CD4-positive, alpha-beta T cell treated with Interferon alpha-2 for 1 hour (primary cell): ENCODE measurements at regions not wholly inside any gene's neighbourhood (a gene's known extent, or its start where the extent isn't known, plus 50 kb on each side); places are given as distances from the start of the nearest gene placed in this dataset.

ENCODE experiments used
- DNase-seq, 2 donors: peaks; one replicate each; pipeline ENCODE4 v3.0.0-alpha.2; 2020 to 2022

DNA sequence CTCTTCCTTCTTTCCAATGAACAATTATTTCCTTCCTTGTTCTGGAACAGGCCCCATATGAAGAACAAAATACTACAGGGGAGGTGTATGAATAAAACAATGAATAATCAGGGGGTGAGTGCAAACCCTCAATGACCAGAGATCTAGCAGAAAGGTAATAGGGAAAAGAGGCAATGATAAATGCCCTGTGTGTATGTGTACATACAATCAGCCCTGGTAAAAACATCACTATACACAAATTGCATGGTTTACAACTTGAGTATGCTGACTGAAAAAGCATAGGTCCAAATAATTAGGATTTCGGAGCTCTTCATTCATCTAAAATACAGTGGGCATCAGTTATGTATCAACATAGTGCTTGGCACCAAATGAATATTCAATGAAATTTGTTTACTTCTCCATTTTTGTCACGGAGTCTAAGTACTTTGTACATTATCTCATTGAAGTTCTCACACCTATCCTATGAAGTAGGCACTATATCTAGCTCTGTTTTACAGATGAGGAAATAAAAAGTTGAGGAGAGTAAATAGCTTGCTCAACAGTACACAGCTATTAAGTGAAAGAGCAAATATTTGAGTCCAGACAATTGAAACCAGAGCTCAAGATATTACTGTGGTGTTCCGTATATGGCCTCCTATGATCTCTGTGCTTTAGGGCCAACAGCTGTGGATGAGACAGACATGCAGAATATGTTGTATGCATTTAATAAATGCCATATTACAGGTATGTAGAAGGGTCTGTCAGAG, 1065.4 kb downstream of the SORCS3 start:
- no peak for DNase-seq

DNA sequence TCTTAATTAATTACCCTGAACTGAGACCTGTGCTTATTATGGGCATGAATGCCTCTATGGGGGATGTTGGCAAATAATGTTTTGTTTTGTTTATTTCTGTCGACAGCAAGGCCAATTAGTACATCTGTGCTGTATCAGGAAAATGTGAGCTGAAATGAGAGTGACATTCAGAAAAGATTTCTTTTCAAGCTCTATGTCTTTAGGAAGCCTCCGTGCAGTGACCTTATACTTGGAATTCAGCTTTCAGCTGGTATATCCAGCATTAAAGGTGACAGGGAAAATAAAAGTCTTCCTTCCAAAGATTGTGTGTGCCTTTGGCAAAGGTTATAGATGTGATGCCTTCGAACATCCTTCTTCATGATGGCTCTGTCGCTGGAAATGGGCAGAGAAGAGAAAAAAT, 1061.1 kb downstream of the SORCS3 start:
- no peak for DNase-seq

DNA sequence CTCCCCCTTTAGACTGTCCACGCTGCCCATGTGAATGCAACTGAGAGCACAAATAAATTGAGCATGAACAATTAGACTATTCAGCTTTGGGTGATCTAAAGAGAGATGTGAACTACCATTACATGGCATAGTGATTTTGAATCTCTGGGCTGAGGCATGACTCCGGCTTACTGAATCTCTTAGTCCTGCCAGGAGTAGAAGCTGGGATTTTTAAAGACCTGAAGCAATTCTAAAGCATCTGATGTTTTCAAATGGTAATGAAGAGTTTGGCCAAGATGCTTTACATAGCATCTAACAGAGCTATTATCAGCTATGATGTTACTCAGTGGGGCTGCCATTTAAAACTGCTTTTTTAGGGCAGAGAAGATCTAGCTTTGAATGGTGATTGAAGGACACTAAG, 1059.1 kb downstream of the SORCS3 start:
- no peak for DNase-seq

DNA sequence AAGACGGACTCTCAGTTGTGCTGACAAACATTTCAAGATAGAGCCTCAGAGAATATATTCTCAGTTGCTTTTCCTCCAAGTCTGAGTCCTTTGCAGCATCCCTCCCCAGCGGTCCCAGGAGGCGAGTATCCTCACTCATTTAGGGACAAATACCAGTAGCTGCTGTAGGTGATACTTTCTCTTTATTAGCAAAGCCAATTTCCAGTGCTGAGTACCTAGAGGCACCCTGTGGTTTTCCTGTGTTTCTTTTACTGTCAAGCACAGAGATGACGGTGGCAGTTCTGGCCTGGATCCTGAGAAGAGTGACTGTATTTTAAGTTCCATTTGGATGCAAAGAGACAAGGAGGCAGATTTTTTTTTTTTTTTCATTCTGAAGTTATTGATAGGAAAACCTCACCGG, 1058.4 kb downstream of the SORCS3 start:
- DNase-seq, result no peak

DNA sequence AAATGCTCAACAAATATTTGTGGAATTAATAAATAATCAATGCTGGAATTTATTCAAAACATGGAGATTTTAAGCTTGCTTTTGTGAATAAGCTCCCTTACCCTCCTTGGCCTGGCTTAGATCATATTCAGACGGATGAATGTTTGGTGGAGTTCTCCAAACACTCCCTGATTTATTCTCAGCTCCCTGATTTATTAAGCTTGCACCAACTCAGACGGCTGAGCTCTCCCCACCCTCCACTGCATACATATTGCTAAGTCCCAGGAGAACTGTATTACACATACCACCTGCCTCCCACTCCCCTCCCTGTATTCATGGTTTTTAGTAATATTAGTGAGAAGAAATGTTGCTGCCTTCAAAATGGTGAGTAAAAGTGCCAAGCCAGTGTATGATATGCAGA, 1057.5 kb downstream of the SORCS3 start:
- no peak for DNase-seq

GRCh38 chr10:105697290-105697780, 1056.2 kb downstream of the SORCS3 start:
- DNase-seq, result no peak

GRCh38 chr10:105691811-105692210, 1050.7 kb downstream of the SORCS3 start:
- no peak for DNase-seq

DNA sequence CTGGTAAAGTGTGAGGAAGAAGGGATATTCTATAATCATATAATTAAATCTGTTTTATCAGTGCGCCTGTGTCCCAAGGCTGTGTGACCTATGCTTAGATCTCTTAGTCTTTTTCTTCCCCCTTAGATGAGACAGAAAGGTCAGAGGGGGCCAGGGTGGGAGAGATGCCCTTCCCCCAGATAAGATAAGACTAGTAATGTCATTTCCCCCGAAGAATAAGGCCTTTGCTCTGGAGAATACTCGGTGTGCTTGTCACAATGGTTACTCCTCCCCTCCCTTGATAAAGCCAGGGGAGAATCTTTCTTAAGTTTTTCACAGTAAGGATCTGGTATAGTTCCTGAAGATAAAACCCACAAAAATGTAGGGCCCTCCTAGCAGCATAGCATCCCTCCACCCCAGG, 1041.8 kb downstream of the SORCS3 start:
- no peak for DNase-seq

DNA sequence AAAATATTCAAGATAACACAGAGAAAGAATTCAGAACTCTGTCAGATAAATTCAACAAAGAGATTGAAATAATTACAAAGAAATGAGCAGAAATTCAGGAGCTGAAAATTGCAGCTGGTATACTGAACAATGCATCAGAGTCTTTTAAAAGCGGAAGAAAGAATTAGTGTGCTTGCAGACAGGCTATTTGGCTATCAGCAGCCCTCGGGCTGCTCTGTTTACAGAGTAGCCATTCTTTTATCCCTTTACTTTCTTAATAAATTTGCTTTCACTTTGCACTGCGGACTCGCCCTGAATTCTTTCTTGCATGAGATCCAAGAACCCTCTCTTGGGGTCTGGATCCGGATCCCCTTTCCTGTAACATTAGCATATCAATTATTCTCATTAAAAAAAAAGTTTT, 1040.0 kb downstream of the SORCS3 start:
- no peak for DNase-seq

GRCh38 chr10:105679781-105680180, 1038.7 kb downstream of the SORCS3 start:
- DNase-seq, result no peak

DNA sequence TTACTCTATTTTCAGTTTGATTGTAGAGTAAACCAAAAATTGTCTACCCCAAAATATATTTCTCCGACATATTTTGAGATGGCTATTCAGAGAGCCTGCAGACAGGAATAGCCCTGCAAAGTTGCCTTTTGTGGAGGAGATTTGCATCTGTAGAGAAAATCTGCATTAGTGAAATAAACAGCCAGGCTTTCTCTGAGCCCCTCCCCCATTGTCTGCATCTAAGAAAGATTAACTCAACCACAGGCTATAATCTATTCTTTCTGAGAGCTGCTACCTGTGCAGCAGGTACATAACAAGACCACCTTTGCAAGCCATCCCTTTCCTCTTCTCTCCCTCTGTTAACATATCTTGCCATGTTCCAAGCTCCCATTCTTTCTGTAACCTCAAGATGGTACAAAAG, 1034.2 kb downstream of the SORCS3 start:
- no peak for DNase-seq

DNA sequence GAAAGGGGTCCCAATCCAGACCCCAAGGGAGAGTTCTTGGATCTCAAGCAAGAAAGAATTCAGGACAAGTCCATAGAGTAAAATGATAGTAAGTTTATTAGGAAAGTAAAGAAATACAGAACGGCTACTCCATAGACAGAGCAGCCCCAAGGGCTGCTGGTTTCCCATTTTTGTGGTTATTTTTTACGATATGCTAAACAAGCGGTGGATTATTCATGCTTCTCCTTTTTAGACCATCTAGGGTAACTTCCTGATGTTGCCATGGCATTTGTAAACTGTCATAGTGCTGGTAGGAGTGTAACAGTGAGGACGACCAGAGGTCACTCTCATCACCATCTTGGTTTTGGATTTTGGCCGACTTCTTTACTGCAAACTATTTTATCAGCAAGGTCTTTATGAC, 1033.4 kb downstream of the SORCS3 start:
- DNase-seq, result no peak

DNA sequence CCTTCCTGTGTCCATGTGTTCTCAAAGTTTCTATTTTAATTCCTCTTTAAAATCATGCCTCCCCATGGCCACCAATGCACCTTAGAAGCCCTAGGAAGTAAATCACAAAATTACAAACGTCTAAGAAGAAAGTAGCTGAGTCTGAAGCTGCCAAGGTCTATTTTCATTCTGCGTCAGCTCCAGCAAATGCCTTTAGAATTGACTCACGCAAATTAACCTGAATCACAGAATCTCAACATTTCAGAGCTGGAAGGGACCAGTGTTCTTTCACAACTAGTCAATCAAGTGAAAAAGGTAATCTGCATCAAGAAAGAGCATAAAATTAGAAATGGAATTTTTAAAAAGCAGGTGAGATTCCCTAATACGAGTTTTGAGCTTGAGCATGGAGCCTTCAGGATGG, 1017.6 kb downstream of the SORCS3 start:
- no peak for DNase-seq

DNA sequence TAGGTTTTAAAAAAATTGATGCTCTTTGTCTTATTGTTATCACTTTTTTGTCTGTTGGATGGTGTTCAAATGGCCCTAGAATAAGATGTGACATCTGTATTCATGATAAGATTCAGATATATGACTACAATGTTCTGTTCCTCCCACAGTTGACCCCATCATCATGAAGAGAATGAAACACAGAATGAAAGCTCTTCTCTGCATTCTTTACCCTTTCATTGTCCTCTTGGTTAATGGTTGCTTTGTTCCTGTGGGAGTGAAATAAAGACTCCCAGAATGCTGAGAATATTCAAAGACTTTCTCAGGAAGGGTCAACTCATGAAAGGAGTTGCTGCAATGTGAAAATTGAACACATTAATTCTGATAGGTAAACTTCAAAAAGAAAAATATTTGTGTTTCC, 1015.8 kb downstream of the SORCS3 start:
- no peak for DNase-seq

DNA sequence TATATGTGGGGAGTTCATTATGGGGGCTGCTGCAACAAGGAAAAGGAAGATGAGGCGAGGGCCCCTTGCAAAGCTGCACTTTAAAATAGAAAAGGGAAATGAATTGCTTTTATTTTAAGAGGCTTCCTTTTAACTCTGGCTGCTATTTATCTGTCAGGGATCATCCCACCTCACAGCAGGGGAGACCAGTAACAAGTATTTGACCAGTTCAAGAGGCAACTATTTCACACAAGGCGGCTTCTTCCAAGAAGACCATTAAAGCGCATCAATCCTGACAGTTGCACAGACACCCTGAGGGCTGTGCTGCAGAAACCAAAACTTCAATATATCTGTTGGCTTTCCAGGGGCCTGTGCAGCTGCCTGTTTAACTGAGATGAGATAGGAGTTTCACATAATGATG, 1009.2 kb downstream of the SORCS3 start:
- no peak for DNase-seq

GRCh38 chr10:105647354-105647753, 1006.3 kb downstream of the SORCS3 start:
- no peak for DNase-seq

DNA sequence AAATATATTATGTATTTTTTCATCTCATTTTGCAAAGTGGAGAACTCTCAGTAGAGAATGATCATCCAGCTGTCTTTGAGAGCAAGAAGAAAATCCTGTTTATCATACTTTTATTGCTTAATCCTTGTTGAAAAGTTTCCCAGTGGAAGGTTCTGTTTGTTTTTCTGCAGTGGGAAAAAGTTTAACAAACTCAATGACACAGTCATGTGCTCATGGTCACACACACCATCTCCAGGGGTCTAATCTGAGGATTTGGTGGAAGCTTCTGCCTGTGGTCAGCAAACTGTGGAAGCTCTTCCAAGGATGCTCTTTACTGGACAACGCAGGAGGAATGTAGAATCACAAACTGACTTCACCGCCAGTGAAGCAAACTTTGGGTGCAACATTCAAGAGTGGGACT, 1003.9 kb downstream of the SORCS3 start:
- DNase-seq, result no peak

- no peak for DNase-seq
Measured at GRCh38 chr10:105644559-105644958, 1003.5 kb downstream of the SORCS3 start.

DNA sequence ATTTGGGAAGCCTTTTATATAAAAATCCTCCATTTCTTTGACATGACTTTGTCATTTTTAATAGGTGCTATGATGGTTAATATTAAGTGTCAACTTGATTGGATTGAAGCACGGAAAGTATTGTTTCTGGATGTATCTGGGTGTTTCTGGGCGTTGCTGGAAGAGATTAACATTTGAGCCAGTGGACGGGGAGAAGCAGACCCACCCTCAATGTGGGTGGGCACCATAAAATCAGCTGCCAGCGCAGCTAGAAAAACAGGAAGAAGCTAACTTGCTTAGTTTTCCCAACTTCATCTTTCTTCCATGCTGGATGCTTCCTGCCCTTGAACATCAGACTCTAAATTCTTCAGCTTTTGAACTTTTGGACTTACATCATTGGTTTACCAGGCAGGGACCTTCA, 1003.0 kb downstream of the SORCS3 start:
- no peak for DNase-seq

DNA sequence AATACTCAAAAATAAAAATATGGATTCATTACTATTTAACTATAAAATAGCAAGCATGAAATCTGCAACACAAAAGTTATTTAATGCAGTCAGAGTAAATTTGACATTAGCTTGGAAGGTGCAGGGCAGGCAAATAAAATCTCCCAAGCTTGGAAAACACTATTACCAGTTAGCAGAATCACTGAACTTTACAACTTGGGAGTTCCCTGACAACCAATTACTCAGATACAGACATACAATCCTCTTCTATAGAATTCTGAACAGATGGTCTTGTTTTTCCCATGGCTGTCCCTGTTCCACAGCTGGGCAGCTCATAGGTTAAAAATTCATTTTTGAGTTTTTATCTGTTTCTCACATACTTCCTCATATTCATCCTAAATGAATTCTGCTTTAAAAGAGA, 1002.6 kb downstream of the SORCS3 start:
- DNase-seq, result no peak

- DNase-seq, result no peak
Measured at GRCh38 chr10:105634281-105634680, 993.2 kb downstream of the SORCS3 start.

GRCh38 chr10:105615715-105616365, 974.8 kb downstream of the SORCS3 start:
- DNase-seq, result no peak

- no peak for DNase-seq
Measured at GRCh38 chr10:105611244-105611798, 970.2 kb downstream of the SORCS3 start.

GRCh38 chr10:105609451-105609850, 968.4 kb downstream of the SORCS3 start:
- DNase-seq, result no peak
